Gastroesophageal sphincter (tissue), 4 donors: ENCODE measurements at regions not wholly inside any gene's neighbourhood (a gene's known extent, or its start where the extent isn't known, plus 50 kb on each side); places are given as distances from the start of the nearest gene placed in this dataset.
"Not testable (repeated sequence)": the region's sequence is repeated elsewhere in the genome, so short reads cannot be mapped to it uniquely, and the experiment has no call there.

Source experiments
- ATAC-seq: fragments of 150-250 bp; one replicate; pipeline ENCODE4 v1.9.1; 2016; ENCODE audit warnings: mild to moderate bottlenecking, moderate library complexity
- H3K27ac ChIP-seq, 4 donors: fragments of 200-600 bp; sonication (generic) in 3 of 4; 1 replicate in 3 of 4; 2 replicates in 1 of 4; pipeline ENCODE4 v1.5.1; 2016 to 2019
- H3K27me3 ChIP-seq: fragments of 200-600 bp; sonication (generic); one replicate; pipeline ENCODE4 v1.5.1; 2019
- H3K36me3 ChIP-seq, 2 donors: fragments of 200-600 bp; sonication (generic); one replicate each; pipeline ENCODE4 v1.5.1; 2019; ENCODE audit warnings: control low read depth in 1 of 2
- H3K4me1 ChIP-seq, 3 donors: fragments of 200-600 bp; sonication (generic); 1 replicate in 2 of 3; 2 replicates in 1 of 3; pipeline ENCODE4 v1.5.1; 2016 to 2019; ENCODE audit warnings: control low read depth in 2 of 3
- H3K4me3 ChIP-seq, 2 donors: fragments of 200-600 bp; sonication (generic); one replicate each; pipeline ENCODE4 v1.5.1; 2019; ENCODE audit warnings: mild to moderate bottlenecking in 1 of 2, moderate library complexity in 1 of 2
- H3K9me3 ChIP-seq, 3 donors: fragments of 200-600 bp; sonication (generic); one replicate each; pipeline ENCODE4 v1.5.1; 2017 to 2019; ENCODE audit warnings: control low read depth in 2 of 3
- CTCF ChIP-seq, 4 experiments: fragments of 200-600 bp in 2 of 4; fragments of 450-650 bp in 2 of 4; sonication (generic) in 1 of 4; IDR thresholded peaks; one replicate each; pipeline ENCODE4 v1.5.1; 2017 to 2019; ENCODE audit warnings: antibody characterized with exemption in 4 of 4, mild to moderate bottlenecking in 2 of 4, moderate library complexity in 2 of 4
- EP300 ChIP-seq: sonication (generic); formaldehyde crosslinking; IDR thresholded peaks from one replicate; pipeline ENCODE4 v1.6.1; 2017; ENCODE audit warnings: antibody characterized with exemption, mild to moderate bottlenecking
- POLR2A ChIP-seq, 2 donors: fragments of 450-650 bp; IDR thresholded peaks; one replicate each; pipeline ENCODE4 v1.6.1; 2017; ENCODE audit warnings: antibody characterized with exemption in 2 of 2, mild to moderate bottlenecking in 2 of 2, moderate library complexity in 1 of 2
- POLR2AphosphoS5 ChIP-seq: sonication (generic); formaldehyde crosslinking; IDR thresholded peaks from one replicate; pipeline ENCODE4 v1.6.1; 2017; ENCODE audit warnings: antibody characterized with exemption
- WGBS, 2 donors: methylation state at CpG; one replicate each; pipeline ENCODE4 v1.1.5; 2018; ENCODE audit warnings: low coverage in 1 of 2; 5-methylcytosine and 5-hydroxymethylcytosine counted together

DNA sequence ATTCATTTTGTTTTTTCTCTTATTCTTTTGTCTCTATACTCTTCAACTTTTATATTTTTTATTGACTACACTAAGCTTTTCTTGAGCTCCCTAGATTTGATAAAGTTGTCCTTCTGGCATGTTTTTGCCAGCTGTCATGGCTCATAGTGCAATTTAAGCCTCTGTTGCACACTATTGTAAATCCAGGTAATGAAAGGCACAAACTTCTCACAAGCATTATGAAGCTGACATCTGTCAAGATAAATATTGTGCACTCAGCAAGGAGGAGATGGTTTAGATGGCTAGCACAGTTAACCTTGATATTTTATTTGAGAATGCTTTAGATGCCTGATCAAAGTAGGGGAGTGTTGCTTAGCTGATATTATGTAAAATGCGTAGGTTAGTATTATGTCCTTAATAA is 1280.9 kb downstream of the NSUN3 start:
- Histone ChIP-seq H3K4me1 (no peaks in the 10 kb centered on the region), H3K27ac (no peak overlapping the region), H3K36me3 (no peaks in the 10 kb centered on the region), H3K9me3 (no peaks in the 10 kb centered on the region), H3K4me3 (no peak overlapping the region), H3K27me3 (no peaks in the 10 kb centered on the region)
- ATAC-seq = no peak
- TF ChIP-seq EP300 (no peak), POLR2A (IDR thresholded peaks at IDR 0.05) (no peak), CTCF (IDR thresholded peaks at IDR 0.05) (no peak)
- WGBS, 2 donors = 89 to 100% methylated on average over 1 of the region's 1 CpG

DNA sequence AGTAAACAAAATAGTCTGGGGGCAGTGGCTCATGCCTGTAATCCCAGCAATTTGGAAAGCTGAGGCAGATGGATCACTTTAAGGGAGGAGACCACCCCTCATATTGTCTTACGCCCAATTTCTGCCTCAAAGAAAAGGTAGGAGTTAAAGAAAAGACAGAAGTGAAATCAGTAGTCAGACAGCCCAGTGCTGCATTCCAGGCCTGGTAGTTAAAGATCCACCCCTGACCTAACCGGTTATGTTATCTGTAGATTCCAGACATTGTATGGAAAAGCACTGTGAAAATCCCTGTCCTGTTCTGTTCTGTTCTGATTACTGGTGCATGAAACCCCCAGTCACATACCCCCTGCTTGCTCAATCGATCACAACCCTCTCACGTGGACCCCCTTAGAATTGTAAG is 1285.1 kb downstream of the NSUN3 start:
- H3K4me1 ChIP-seq, H3K9me3 ChIP-seq, H3K27me3 ChIP-seq, H3K36me3 ChIP-seq, H3K4me3 ChIP-seq, H3K27ac ChIP-seq, ATAC-seq: not testable (repeated sequence)
- WGBS, 2 donors = 75 to 94% methylated on average over 2 of the region's 4 CpGs

- WGBS, 2 donors = 91 to 94% methylated on average over 3 of the region's 3 CpGs
- H3K36me3 ChIP-seq = no peaks in the 10 kb centered on the region
- H3K27ac ChIP-seq = no peak overlapping the region
- no peak for TF ChIP-seq EP300
- TF ChIP-seq POLR2A (IDR thresholded peaks at IDR 0.05) = no peak
- ATAC-seq = no peak
- H3K27me3 ChIP-seq = no peaks in the 10 kb centered on the region
- H3K4me3 ChIP-seq = no peak overlapping the region
- no peaks in the 10 kb centered on the region for H3K9me3 ChIP-seq
- H3K4me1 ChIP-seq = no peaks in the 10 kb centered on the region
Observed at GRCh38 chr3:95348879-95349278, 1286.0 kb downstream of the NSUN3 start.

- Histone ChIP-seq H3K4me3 (no peak overlapping the region), H3K27me3 (no peaks in the 10 kb centered on the region), H3K9me3 (no peaks in the 10 kb centered on the region), H3K4me1 (no peaks in the 10 kb centered on the region), H3K36me3 (no peaks in the 10 kb centered on the region), H3K27ac (no peak overlapping the region)
- ATAC-seq = no peak
- WGBS, 2 donors = 88 to 89% methylated on average over 3 to 4 of the region's 4 CpGs
- TF ChIP-seq CTCF (IDR thresholded peaks at IDR 0.05) (no peak), POLR2A (IDR thresholded peaks at IDR 0.05) (no peak), EP300 (no peak), POLR2AphosphoS5 (no peak)
Observed at GRCh38 chr3:95350049-95350448, 1287.2 kb downstream of the NSUN3 start.

- no peaks in the 10 kb centered on the region for H3K4me1 ChIP-seq
- no peak overlapping the region for H3K4me3 ChIP-seq
- TF ChIP-seq POLR2AphosphoS5 = no peak
- no peak for TF ChIP-seq POLR2A (IDR thresholded peaks at IDR 0.05)
- no peak for TF ChIP-seq CTCF (IDR thresholded peaks at IDR 0.05)
- TF ChIP-seq EP300 = no peak
- no peaks in the 10 kb centered on the region for H3K36me3 ChIP-seq
- H3K27me3 ChIP-seq = no peaks in the 10 kb centered on the region
- ATAC-seq = no peak
- no peaks in the 10 kb centered on the region for H3K9me3 ChIP-seq
- H3K27ac ChIP-seq = no peak overlapping the region
- WGBS, 2 donors = 31 to 60% methylated on average over 2 of the region's 2 CpGs
Observed at GRCh38 chr3:95351158-95351557, 1288.3 kb downstream of the NSUN3 start.

DNA sequence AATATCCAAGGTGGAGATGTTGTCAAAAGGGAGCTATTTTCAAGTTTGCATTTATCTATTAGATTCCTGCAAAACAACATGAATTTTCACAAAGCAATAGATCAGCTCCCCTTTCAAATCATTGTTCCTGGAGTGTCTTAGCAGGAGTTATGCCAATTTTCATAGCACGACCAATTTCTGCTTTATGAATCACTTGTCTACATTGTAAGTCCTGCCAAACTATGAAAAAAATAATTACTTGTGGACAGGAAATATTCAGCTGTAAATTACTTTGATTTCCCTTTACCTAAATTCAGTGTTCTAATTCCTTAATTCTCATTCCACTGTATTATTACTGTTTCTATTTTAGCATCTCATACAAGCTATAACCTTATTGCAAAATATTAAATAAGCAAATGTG is 1289.6 kb downstream of the NSUN3 start:
- no peak overlapping the region for H3K27ac ChIP-seq
- no peak overlapping the region for H3K4me3 ChIP-seq
- ATAC-seq = no peak
- TF ChIP-seq POLR2AphosphoS5 (no peak), EP300 (no peak), POLR2A (IDR thresholded peaks at IDR 0.05) (no peak), CTCF (IDR thresholded peaks at IDR 0.05) (no peak)
- no peaks in the 10 kb centered on the region for H3K9me3 ChIP-seq
- no peaks in the 10 kb centered on the region for H3K4me1 ChIP-seq
- no peaks in the 10 kb centered on the region for H3K27me3 ChIP-seq
- 20 to 40% methylated on average over 1 of the region's 1 CpG for WGBS, 2 donors
- H3K36me3 ChIP-seq = no peaks in the 10 kb centered on the region
